ENCODE measurements at regions not wholly inside any gene's neighbourhood (a gene's known extent, or its start where the extent isn't known, plus 50 kb on each side); places are given as distances from the start of the nearest gene placed in this dataset.

DNA sequence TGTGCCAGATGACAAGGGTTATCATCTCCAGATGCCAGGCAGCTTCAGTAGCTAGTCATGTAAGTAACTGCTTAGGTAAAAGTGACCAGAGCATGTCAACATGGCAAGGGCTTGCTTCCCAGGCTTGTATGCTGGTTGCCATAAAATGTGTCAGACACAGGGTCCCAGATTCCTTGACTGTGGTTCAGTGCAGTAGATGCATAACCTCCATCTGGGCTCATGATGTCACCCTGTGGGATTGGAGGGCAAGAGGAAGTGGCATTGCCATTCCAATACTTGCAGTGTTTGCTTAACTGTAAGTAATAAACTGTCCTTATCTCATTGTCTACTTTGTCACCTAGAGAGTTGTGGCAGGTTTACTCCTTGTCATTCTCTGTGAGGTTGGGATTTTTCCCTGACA lies 226.8 kb downstream of the PCDH17 start:
- TF ChIP-seq, protein P1, sequence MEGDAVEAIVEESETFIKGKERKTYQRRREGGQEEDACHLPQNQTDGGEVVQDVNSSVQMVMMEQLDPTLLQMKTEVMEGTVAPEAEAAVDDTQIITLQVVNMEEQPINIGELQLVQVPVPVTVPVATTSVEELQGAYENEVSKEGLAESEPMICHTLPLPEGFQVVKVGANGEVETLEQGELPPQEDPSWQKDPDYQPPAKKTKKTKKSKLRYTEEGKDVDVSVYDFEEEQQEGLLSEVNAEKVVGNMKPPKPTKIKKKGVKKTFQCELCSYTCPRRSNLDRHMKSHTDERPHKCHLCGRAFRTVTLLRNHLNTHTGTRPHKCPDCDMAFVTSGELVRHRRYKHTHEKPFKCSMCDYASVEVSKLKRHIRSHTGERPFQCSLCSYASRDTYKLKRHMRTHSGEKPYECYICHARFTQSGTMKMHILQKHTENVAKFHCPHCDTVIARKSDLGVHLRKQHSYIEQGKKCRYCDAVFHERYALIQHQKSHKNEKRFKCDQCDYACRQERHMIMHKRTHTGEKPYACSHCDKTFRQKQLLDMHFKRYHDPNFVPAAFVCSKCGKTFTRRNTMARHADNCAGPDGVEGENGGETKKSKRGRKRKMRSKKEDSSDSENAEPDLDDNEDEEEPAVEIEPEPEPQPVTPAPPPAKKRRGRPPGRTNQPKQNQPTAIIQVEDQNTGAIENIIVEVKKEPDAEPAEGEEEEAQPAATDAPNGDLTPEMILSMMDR (IDR thresholded peaks at IDR 0.05): no peak
- no peak for ATAC-seq (ENCODE audit: insufficient number of reproducible peaks, low FRiP score, low read depth)
- no peak overlapping the region for H3K4me3 ChIP-seq
- H3K9me3 ChIP-seq: no peaks in the 10 kb centered on the region
- no peaks in the 10 kb centered on the region for H3K4me1 ChIP-seq (ENCODE audit: control insufficient read depth in 1 of 2, low read depth in 2 of 2)
- no peak overlapping the region for H3K27ac ChIP-seq
- no peak for DNase-seq (ENCODE audit: low spot score)
- no peaks in the 10 kb centered on the region for H3K27me3 ChIP-seq (replicated peaks; ENCODE audit: insufficient read depth)
- H3K36me3 ChIP-seq: no peaks in the 10 kb centered on the region

DNA sequence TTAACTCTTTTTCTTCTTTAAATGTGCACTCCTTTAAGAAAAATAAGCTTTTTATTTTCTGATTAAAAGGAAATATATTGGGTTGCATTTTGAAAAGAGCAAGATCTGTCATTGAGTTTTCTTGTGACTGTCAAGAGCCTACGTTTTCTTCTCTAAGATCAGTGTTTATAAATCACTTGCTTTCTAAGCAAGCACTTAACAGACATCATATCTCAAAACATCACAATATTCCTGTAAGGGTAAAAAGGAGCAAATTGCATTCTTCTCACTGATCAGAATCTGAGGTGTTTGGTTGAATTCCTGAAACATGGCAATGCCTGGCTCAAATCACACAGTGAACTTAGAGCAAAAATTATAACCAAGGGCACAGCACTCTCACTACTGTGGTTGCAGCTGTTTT lies 231.3 kb downstream of the PCDH17 start:
- Histone ChIP-seq H3K4me3 (no peak overlapping the region), H3K36me3 (no peaks in the 10 kb centered on the region), H3K9me3 (no peaks in the 10 kb centered on the region), H3K27ac (no peak overlapping the region), H3K4me1 (ENCODE audit: control insufficient read depth in 1 of 2, low read depth in 2 of 2) (no peaks in the 10 kb centered on the region), H3K27me3 (replicated peaks; ENCODE audit: insufficient read depth) (no peaks in the 10 kb centered on the region)
- TF ChIP-seq, protein P1 (IDR thresholded peaks at IDR 0.05): no peak
- ATAC-seq (ENCODE audit: insufficient number of reproducible peaks, low FRiP score, low read depth) (no peak), DNase-seq (ENCODE audit: low spot score) (no peak)

DNA sequence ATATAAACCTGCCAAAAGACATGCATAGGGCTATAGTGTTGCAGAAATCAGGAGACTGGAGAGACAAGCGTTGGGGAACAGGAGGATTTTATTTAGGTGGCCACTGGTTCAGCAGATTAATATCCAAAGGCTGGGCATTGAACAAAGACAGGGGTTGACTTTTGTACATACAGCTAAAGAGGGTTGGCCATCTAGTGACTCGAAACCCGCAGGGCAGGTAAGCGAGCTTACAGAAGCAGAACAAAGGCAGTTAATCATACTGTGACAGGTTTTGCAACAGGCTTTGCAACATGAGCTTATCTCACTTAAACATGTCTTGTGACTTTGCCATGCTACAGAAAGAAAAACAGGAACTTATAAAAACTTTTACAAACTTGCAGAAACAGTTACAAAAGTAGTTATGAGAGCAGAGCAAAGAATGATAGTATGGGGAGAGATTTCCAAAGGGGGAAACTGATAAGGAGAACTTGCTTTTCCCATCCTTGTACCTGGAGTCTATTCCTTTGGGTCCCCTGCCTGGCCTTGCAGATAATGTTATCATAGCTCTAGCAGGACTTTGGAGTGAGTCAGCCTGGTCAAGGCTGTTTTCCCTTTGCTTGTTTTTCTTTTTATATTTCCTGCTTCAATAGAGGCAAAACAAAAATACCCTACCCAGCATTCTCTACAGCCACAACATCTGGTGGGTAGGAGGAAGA lies 234.2 kb downstream of the PCDH17 start:
- DNase-seq (ENCODE audit: low spot score) (no peak), ATAC-seq (ENCODE audit: insufficient number of reproducible peaks, low FRiP score, low read depth) (no peak)
- H3K36me3 ChIP-seq: no peaks in the 10 kb centered on the region
- H3K27ac ChIP-seq: no peak overlapping the region
- H3K4me3 ChIP-seq: no peak overlapping the region
- H3K9me3 ChIP-seq: no peaks in the 10 kb centered on the region
- H3K27me3 ChIP-seq (replicated peaks; ENCODE audit: insufficient read depth): no peaks in the 10 kb centered on the region
- H3K4me1 ChIP-seq (ENCODE audit: control insufficient read depth in 1 of 2, low read depth in 2 of 2): no peaks in the 10 kb centered on the region
- TF ChIP-seq, protein P1 (IDR thresholded peaks at IDR 0.05): no peak

DNA sequence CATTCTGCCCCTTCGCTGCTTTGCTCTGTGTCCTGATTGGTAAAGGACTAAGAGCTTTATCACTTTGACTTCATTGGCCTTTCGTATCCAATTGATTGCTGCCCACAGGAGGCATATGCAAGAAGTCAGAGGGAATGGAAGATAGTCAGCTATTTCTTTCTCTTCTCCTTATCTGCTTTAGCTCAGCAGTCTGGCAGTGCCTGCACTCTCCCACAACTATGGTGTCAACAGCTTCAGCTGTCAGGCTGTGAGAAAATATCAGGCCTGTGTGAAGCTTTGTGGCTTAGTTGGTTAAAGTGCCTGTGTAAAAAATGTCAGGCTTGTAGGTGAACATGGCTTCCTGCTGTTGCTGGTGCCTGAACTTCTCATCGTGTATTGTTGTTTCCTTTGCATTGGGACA lies 243.0 kb downstream of the PCDH17 start:
- H3K4me3 ChIP-seq: no peak overlapping the region

DNA sequence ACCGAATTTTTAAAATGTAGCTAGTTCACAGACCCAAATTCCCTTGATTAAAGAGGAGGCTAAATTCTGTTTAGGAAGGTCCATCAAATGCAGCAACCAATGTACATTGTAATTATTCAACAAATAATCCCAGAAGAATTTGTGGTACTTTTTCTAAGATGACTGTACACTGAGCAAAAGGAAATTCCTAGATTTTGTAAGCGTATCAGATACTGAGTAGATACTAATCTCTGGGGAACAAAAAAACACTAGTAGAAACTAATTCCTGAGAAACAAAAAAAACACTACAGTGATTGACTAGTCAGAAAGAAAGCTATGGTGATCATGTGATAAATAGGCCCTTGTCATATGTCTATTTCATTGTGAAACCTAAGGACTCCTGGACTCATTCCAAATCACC lies 246.1 kb downstream of the PCDH17 start:
- H3K4me1 ChIP-seq (ENCODE audit: control insufficient read depth in 1 of 2, low read depth in 2 of 2): no peaks in the 10 kb centered on the region

More for the DNA sequence above, 243.0 kb downstream of the PCDH17 start:
- DNase-seq (ENCODE audit: low spot score): no peak
- no peaks in the 10 kb centered on the region for H3K36me3 ChIP-seq
- H3K4me1 ChIP-seq (ENCODE audit: control insufficient read depth in 1 of 2, low read depth in 2 of 2): no peaks in the 10 kb centered on the region
- ATAC-seq (ENCODE audit: insufficient number of reproducible peaks, low FRiP score, low read depth): no peak
- no peak overlapping the region for H3K27ac ChIP-seq
- H3K9me3 ChIP-seq: no peaks in the 10 kb centered on the region
- no peaks in the 10 kb centered on the region for H3K27me3 ChIP-seq (replicated peaks; ENCODE audit: insufficient read depth)
- TF ChIP-seq, protein P1 (IDR thresholded peaks at IDR 0.05): no peak

More for the DNA sequence above, 246.1 kb downstream of the PCDH17 start:
- no peak overlapping the region for H3K27ac ChIP-seq
- no peak overlapping the region for H3K4me3 ChIP-seq
- DNase-seq (ENCODE audit: low spot score) (no peak), ATAC-seq (ENCODE audit: insufficient number of reproducible peaks, low FRiP score, low read depth) (no peak)
- H3K9me3 ChIP-seq: no peaks in the 10 kb centered on the region
- no peaks in the 10 kb centered on the region for H3K36me3 ChIP-seq
- H3K27me3 ChIP-seq (replicated peaks; ENCODE audit: insufficient read depth): no peaks in the 10 kb centered on the region
- TF ChIP-seq, protein P1 (IDR thresholded peaks at IDR 0.05): no peak

Data from thoracic aorta (tissue), 2 donors.